GM18520 (cell line): ENCODE measurements at regions not wholly inside any gene's neighbourhood (a gene's known extent, or its start where the extent isn't known, plus 50 kb on each side); places are given as distances from the start of the nearest gene placed in this dataset.

Experiments used
- ATAC-seq: cut with Tn5 transposase; IDR thresholded peaks from one replicate; pipeline ENCODE4 v1.9.1; 2021; ENCODE audit not compliant: unreplicated experiment

DNA sequence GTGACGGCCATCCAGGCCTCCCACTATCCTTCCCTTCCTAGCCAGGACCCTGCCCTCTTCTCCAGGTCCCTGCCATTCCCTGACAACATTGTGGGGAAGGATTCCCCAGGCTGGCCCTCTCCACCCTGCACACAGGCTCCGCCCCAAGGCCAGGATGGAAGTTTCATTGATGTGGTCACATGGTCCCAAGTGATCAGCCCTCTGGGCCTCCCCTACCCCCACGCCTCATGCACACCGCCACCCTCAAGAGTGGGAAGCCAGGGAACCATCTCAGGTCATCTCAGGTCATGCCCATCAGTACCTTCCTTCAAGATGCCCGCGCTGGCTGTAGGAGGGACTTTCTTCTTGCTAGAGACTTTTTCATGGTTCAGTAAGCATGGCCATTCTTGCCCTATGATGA lies 514.8 kb upstream of the RAB6C start:
- no peak for ATAC-seq

DNA sequence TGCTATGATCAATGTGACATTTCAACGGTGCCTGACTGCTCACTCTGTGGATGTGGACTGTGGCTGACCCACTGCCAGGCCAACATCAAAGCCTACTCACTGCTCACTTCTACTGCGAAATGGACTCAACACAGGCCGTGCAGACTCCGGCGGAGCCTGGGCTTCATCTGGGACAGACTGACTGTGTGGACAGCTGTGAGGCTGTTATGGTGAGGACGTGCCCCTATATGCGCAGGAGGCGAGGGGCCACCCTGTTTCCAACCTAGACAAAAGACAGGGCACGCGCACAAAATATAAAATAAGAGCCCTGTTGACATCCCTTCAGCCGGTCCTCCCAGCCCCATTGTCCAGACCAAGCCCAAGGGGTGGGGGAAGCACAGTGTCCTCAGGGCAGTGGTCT lies 514.4 kb upstream of the RAB6C start:
- no peak for ATAC-seq

DNA sequence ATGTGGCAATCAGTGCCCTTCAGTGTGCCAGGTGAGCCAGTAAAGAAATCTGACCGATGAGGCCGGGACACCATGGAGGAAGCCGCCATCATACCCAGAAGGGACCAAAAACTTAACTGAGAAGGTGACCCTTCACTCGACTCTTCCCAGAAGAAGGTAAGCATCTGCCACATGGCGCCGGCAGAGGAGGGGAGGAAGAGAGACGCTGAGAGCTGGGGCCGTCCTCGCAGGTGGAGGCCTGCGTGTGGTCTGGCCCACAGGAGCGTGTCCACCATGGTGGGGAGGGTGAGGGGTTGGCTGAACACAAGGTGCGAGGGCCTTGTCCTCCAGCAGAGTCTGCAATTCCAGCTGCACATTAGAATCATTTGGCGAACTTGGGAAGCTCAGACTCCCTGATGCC lies 513.1 kb upstream of the RAB6C start:
- no peak for ATAC-seq

DNA sequence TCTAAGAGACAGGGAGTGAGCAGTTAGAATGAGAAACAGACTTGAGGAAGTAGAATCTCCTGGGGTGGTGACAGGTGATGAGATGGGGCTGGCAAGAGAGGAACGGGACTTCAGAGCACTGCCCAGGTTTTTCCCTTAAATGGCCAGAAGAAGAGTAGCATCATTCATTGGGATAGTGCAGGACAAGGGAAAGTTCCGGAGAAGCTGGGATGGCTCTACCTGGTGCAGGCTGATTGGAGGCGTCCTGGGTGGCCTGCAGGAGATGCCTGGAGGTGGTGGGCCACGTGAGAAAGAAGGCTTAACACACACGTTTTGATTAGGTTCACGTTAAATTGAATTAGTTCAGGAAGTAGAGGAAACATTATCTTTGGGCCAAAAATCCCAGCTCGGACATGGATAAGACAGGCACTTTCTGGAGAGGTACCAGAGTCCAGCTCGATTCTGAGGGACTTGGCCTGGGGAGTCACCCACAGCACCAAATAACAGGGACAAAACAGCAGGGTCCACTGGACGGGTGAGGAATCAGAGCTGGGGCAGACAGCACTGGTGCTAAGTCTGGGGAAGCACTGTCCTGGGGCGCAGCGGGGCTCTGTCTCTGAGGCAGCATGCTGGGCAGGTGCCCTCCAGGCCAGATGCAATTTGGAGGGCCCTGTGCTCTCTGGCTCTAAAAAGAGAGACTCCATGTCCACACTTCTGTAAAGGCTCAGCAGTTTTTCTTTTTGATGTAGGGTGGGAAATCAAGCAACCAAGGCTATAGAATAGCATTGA lies 512.3 kb upstream of the RAB6C start:
- ATAC-seq, result no peak

DNA sequence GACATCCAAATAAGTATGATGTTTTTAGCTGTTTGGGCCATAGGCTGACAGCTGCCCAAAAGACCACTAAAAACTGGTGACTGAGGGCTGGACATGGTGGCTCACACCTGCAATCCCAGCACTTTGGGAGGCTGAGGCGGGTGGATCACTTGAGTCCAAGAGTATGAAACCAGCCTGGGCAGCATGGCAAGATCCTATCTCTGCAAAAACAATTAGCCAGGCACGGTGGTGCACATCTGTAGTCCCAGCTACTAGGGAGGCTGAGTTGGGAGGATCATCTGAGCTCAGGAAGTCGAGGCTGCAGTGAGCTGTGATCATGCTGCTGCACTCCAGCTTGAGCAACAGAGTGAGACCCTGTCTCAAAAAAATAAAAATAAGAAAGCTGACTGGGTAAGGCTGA lies 511.5 kb upstream of the RAB6C start:
- no peak for ATAC-seq

DNA sequence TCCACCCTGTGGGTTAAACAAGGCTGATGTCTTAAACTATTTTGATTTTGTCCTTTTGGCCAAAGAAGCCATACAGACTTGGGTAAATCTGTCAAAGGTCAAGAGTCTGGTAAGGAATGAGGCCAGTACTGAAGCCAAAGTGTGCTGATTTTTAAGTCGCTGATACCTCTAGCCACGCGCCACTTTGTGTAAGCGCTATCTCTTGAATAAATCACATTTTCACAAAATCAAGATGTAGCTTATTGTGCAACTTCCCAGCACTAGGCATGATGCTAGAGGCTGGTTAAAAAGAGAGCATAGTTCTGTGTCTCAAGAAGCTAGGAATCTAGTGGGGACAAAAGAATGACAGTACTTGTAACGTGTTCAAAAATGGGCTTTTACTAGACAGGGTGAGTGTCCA lies 510.6 kb upstream of the RAB6C start:
- ATAC-seq, result no peak

DNA sequence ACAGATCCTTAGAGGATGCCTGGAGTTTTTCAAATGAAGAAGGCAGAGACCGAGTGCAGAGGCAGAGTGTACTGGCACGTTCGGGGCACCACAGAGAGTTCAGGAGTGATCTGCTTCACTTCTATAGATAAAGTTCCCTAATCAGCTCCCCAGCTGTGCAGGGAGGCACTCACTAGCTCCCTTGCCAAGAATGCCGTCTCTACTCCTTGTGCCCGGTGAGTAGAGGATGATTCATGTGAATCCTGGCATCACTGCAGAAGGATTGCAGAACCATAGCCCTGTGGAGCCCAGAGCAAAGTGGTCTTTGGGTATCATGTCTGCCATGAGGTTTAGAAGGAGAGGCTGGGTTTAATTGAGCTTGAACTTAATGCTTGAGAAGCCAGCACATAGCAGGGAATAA lies 510.1 kb upstream of the RAB6C start:
- no peak for ATAC-seq

DNA sequence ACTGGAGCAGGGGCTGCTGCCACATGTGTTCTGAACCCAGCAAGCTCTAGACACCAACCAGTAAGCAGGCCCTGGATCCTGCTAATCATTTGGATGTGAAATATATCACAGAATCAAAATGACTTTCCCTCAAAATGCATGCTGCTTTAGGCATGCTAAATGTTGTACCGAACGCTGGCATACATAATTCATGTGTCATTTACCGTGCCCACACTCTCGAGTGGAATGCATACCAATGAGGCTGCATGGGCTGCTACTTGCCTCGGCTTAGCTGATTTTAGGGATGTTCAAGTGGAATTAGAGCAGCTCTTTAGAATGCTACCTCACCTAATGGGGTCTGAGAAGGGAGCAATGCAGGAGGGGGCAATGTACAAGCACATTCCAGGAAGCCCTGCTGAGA lies 509.6 kb upstream of the RAB6C start:
- ATAC-seq, result no peak

DNA sequence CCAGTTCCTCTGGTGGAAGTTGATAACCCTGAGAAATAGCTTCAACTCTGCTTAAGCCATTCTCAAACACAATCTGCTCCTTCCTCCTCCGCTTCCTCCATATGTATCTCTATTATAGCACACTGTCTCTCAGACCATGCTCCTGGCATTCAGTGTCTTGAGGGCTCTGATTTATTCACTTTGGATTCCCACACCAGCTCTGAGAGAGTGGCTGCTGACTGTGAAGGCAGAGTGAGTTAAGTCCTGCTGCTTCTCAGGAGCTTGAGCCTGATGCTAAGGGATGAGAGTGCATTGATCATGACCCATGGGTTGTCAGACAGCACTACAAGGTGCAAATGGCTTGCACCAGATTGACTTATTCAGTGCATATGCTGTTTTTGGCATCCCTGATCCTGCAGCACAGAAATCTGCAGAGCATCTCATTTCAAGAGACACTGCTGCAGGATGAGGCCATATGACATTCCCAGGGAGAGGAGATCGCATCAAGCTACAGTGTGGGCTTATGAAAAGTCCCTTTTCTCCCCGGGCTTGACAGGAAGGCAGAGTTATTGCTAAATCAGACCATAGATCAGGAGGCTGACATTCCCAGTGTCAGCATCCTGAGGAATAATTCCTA lies 500.5 kb upstream of the RAB6C start:
- no peak for ATAC-seq

DNA sequence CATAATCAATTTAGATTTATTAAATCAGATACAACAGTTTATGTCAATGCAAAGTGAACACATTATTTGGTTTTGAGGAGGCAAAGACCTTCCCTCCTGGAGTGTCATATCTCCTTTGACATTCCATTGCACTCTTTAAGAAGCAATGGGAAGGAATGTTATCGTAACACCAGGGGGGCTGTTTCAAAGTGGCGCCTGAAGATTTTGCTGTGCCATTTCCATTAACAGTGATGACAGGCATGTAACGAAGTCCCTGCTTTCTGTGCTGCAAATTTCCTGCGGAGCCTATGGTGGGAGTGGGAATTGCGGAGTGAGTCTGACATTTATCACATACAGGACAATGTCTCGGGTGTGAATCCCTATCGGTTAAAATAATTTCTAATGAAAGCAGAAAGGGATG lies 499.6 kb upstream of the RAB6C start:
- ATAC-seq, result no peak

DNA sequence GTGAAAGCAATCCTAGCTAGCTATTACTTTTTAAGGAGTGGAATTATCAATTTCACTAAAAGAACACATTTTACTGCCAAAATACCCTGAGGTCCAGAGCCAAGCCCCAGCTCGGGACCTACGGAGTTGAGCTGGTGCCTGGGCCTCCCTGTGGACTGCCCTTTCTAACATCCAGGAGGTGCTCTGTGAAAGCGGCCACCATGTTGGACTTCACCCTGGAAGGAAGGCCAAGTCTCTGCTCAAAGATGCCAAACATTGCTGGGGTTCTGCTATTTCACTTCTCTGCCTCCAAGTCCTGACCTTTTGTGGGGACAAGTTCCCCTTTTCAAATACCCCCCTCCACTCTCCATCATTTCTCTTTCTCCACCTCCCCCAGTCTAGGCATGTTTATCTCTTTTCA lies 498.7 kb upstream of the RAB6C start:
- no peak for ATAC-seq

DNA sequence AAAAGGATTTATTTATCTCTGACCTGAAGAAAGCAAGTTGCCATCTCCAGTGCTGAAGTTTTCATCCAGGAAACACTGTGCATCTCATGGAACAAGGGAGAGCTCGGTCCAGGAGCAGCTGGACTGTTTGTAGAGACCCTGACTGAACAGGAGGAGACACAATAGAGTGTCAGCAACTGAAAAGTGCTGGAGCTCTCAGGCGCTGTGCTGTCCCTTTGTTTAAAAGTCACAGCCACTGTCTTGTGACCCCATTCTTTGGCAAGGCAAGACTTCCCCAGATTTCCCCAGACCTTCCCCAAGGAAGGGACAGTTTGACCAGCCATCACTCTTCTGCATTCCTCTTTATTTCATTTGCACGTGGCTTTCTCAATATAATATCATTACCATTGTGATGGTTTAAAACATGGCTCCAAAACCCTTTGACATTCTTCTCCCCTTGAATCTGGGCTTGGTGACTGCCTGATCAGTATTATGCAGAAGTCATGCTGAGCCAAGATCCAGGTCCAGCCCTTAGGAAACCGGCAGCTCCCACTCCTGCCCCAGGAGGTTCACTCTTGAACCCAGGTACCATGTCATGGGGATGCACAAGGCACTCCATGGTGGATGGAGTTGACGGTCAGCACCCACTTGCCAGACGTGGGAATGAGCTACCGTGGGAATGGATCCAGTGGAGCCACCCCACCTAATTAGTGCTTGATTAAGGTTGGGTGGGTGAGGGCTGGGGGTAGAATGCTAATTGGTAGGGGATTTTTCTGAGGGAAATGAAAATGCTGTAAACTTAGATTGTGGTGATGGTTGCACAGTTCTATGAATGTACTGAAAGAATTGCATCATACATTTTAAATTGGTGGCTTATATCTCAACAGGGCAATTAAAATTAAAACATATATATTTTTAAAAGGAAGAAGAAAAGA lies 497.9 kb upstream of the RAB6C start:
- no peak for ATAC-seq

DNA sequence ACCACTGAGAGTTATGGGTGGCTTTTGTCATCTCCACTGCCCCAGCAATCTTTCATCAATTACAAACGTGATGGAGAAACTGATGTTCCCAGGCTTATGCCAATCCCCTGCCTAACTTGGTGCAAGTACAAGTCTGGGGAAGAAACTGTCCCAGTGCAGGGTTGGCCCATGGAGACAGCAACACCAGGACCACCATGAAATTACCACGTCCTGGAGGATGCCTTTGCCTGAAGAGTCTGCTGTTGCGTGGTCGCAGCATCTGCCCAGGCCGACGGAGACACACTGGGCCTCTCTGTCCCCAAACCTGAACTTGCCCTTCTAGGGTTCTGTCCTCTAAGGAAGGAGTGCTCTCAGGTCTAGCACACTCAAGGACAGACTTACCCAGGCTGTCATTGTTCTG lies 496.8 kb upstream of the RAB6C start:
- ATAC-seq, result no peak

DNA sequence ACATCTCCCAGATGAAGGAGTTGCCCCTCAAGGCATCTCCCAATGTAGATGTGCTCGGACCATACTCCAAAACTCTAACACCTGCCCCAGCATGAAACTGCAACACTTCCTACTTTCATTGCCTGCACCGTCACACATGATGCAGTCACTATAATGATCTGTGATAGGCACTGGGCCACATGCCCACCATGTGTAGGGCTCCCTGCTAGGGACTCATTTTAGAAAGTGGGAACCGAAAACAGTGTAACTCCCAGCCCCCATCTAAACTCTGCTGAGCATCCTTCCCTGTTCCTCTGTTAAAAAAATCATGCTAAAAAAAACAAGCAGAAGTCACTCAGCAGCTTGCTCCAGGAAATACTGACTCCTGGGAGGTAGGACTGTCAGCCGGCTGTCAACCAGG lies 496.1 kb upstream of the RAB6C start:
- ATAC-seq, result no peak

DNA sequence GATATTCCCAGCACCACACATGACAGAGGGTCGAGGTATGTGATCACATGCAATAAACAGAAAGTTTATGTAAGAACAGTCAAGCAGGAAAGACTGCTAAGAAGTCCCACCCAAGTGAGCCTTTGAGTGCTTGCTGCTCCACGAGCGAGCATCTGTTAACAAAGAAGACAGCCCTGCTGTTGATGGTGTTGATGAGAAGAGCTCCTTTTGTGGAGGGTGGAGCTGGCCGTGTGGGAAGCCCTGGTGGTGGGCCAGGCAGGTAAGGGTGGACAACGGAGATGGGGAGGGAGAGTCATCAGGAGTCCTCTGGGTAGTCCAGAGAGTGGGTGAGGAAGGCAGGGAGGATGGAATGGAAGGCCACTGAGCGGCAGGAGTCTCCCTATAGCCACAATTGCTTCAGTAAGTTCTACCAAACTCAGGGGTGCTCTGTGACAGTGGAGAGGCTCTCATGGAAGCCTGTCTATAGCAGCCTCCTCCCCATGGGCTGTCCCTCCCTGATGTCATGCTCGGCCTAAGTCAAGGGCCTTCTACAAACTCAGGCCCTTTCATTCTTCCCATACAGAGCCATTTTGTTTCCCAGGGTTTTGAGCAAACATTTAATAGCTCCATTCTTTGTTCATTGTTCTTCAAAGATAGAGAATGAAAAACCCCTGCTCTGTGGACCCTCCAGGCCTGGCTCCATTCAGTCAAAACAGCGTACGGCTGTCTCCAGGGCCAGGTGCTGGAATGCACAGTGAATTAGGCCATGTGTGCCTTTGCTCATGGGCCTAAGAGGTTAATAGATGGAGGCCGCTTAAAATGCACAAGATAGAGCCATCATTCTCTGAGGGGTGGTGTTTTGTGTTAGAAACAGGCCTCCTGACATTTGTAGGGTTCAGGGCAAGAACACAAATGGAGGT lies 494.2 kb upstream of the RAB6C start:
- no peak for ATAC-seq

DNA sequence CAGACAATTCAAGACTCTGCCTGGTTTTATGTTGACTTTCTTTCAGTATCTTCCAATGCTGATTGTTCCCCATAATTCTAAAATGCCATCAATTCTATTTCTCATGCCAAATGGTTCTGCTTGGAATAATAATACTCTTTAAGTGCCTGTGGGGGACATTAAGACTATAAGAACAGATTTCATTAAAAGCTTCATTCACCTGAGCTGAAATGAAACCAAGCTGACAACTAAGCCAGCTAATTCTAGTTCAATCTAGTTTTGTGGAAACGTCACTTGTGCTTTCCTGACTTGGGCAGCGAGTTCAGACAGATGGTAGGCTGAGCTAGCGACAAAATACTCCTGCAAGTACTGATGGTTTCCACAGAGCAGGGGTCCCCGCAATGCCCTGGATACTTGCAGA lies 491.1 kb upstream of the RAB6C start:
- ATAC-seq, result no peak

DNA sequence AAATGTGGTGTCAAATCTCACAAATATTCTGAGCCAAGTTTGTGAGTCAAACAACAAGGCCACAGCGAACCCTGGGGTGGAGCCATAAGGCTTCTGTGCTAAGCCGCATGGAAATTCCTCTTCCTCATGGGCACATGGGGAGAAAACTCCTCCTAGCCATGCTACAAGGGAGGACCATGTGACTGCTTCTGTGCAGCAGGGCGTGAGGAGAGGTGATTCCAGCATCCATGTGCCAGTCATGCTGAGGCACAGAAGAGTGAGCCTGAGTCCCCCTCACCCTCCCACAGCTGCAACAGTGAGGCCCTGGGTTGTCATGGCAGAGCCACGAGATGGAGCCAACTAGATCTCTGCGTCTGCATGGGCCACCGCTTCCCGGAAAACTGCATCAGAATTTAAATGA lies 488.8 kb upstream of the RAB6C start:
- ATAC-seq, result no peak

DNA sequence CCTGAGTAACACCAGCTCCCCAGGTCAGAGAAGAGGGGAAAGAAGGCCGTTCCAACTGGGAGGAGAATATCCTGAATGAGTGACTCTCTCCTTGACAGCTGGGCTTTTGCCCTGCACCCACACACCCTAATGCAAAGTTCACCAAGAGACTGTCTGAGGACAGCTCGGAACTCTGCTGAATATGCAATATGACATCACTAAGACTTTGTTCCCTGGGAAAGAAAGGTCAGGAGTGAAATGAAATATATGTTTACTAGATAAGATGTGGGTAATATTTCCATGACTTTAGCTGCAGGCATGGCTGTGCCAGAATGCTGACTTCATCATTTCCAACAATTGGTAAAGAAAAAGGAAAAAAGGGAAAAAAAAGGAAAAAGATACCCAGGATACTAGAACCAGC lies 488.2 kb upstream of the RAB6C start:
- ATAC-seq, result no peak

DNA sequence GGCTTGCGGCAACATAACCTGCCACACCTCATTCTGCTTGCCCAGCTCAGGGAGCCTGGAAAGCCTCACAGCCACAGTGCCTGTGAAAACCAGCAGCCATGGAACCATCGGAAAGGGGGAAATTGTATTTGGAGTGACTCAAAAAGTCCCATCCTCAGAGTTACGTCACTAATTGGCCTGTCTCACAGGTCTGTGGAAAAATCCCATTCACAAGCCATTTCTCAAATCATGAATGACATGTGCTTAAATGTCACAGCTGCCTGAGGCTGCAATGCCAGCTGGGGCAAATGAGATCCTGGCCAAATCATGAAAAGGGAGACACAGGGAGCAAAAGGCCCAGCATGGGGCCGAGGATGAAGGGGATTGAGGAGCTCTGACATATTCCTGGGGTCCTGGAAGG lies 486.9 kb upstream of the RAB6C start:
- no peak for ATAC-seq

DNA sequence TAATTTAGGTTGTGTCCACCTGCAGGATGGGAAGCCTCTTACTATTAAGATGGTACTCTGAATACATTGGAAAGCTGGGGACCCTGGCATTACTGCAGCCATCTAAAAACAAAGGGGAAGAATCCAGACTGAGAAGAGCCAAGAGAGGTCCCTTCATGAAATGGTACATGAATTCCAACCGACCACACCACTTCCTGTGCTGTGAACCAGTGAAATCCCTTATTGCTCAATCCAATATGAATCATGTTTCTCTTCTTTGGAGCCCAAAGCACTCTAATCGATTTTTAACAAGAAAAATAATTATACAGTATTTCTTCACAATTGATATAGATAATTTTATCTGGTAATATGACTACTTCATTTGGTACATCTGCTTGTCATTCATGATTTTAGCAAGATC lies 479.7 kb upstream of the RAB6C start:
- ATAC-seq, result no peak

DNA sequence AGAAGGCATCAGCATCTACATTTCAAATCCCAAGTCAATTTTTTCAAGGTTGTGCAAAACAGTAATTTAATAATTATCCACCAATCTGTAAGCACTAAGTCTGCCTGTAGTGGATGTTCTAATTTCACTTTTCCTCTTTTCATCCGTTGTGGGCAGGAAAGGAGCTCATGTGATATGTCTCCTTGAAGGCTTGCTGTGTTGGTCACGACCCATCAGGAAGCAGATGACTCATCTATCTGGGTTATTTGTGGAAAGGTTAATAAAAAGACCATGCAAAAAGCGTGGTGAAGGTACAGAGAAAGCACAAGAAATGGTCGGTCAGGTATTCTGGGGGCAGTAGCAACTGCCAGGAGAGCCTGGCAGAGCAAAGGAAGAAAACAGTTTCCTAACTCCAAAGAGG lies 476.7 kb upstream of the RAB6C start:
- ATAC-seq, result no peak
